Inflammatory macrophage (primary cell): ENCODE measurements at regions not wholly inside any gene's neighbourhood (a gene's known extent, or its start where the extent isn't known, plus 50 kb on each side); places are given as distances from the start of the nearest gene placed in this dataset.
"Not testable (repeated sequence)": the region's sequence is repeated elsewhere in the genome, so short reads cannot be mapped to it uniquely, and the experiment has no call there.

Experiments used
- DNase-seq, 2 donors: peaks; one replicate each; pipeline ENCODE4 v3.0.0-alpha.2; 2020 to 2022

GRCh38 chr2:60356346-60356745 lies 197.1 kb downstream of the BCL11A start:
- no peak for DNase-seq

GRCh38 chr2:60355849-60356261 lies 197.6 kb downstream of the BCL11A start:
- peak; percentile 39 to 41 for DNase-seq

GRCh38 chr2:60354713-60355112 lies 198.7 kb downstream of the BCL11A start:
- no peak for DNase-seq

- no peak for DNase-seq
Measured at GRCh38 chr2:60353863-60354262, 199.6 kb downstream of the BCL11A start.

- no peak for DNase-seq
Measured at GRCh38 chr2:60353406-60353800, 200.1 kb downstream of the BCL11A start.

GRCh38 chr2:60352491-60353405 lies 200.7 kb downstream of the BCL11A start:
- DNase-seq = peak in 1 of 2 donors; percentile 22

- DNase-seq = no peak
Measured at GRCh38 chr2:60351802-60352201, 201.7 kb downstream of the BCL11A start.

- DNase-seq = no peak
Measured at GRCh38 chr2:60351321-60351720, 202.1 kb downstream of the BCL11A start.

GRCh38 chr2:60350791-60351190 lies 202.7 kb downstream of the BCL11A start:
- no peak for DNase-seq

GRCh38 chr2:60347781-60348180 lies 205.7 kb downstream of the BCL11A start:
- DNase-seq = no peak

GRCh38 chr2:60342491-60342890 lies 211.0 kb downstream of the BCL11A start:
- DNase-seq = not testable (repeated sequence)

GRCh38 chr2:60341151-60341550 lies 212.3 kb downstream of the BCL11A start:
- no peak for DNase-seq

GRCh38 chr2:60339286-60339685 lies 214.2 kb downstream of the BCL11A start:
- DNase-seq = no peak

- DNase-seq = peak; percentile 62 to 77
Measured at GRCh38 chr2:60337142-60337497, 216.3 kb downstream of the BCL11A start.

- DNase-seq = no peak
Measured at GRCh38 chr2:60336442-60337141, 216.9 kb downstream of the BCL11A start.

GRCh38 chr2:60335533-60336237 lies 217.8 kb downstream of the BCL11A start:
- peak; percentile 75 to 87 for DNase-seq

- peak; percentile 66 to 67 for DNase-seq
Measured at GRCh38 chr2:60334610-60335009, 218.8 kb downstream of the BCL11A start.

GRCh38 chr2:60333264-60333663 lies 220.2 kb downstream of the BCL11A start:
- no peak for DNase-seq

GRCh38 chr2:60331115-60331809 lies 222.2 kb downstream of the BCL11A start:
- DNase-seq = no peak

- DNase-seq = no peak
Measured at GRCh38 chr2:60329225-60329624, 224.2 kb downstream of the BCL11A start.

- DNase-seq = no peak
Measured at GRCh38 chr2:60324536-60324935, 228.9 kb downstream of the BCL11A start.

- DNase-seq = no peak
Measured at GRCh38 chr2:60321816-60322215, 231.6 kb downstream of the BCL11A start.

- DNase-seq = no peak
Measured at GRCh38 chr2:60320724-60321123, 232.7 kb downstream of the BCL11A start.
